ENCODE measurements at regions not wholly inside any gene's neighbourhood (a gene's known extent, or its start where the extent isn't known, plus 50 kb on each side); places are given as distances from the start of the nearest gene placed in this dataset.
"Not testable (repeated sequence)": the region's sequence is repeated elsewhere in the genome, so short reads cannot be mapped to it uniquely, and the experiment has no call there.

- peak in 1 of 2 experiments; percentile 24 for DNase-seq (ENCODE audit: low read depth in 2 of 2)
These were observed 446.7 kb upstream of the TENM3 start for GRCh38 chr4:181796502-181796901.

- DNase-seq (ENCODE audit: low read depth in 2 of 2), result no peak
These were observed 444.7 kb upstream of the TENM3 start for GRCh38 chr4:181798536-181798935.

- DNase-seq (ENCODE audit: low read depth in 2 of 2), result no peak
These were observed 443.6 kb upstream of the TENM3 start for GRCh38 chr4:181799561-181800069.

GRCh38 chr4:181802207-181802606, 441.0 kb upstream of the TENM3 start:
- DNase-seq (ENCODE audit: low read depth in 2 of 2), result no peak

- DNase-seq (ENCODE audit: low read depth in 2 of 2), result no peak
These were observed 435.4 kb upstream of the TENM3 start for GRCh38 chr4:181807771-181808170.

GRCh38 chr4:181810711-181811110, 432.5 kb upstream of the TENM3 start:
- no peak for DNase-seq (ENCODE audit: low read depth in 2 of 2)

- not testable (repeated sequence) for DNase-seq (ENCODE audit: low read depth in 2 of 2)
These were observed 431.7 kb upstream of the TENM3 start for GRCh38 chr4:181811550-181811949.

- peak in 1 of 2 experiments; percentile 26 for DNase-seq (ENCODE audit: low read depth in 2 of 2)
These were observed 423.3 kb upstream of the TENM3 start for GRCh38 chr4:181819946-181820345.

- no peak for DNase-seq (ENCODE audit: low read depth in 2 of 2)
These were observed 422.6 kb upstream of the TENM3 start for GRCh38 chr4:181820553-181820952.

- no peak for DNase-seq (ENCODE audit: low read depth in 2 of 2)
These were observed 421.9 kb upstream of the TENM3 start for GRCh38 chr4:181821039-181822004.

- DNase-seq (ENCODE audit: low read depth in 2 of 2), result no peak
These were observed 421.2 kb upstream of the TENM3 start for GRCh38 chr4:181822005-181822375.

GRCh38 chr4:181823183-181823582, 420.0 kb upstream of the TENM3 start:
- DNase-seq (ENCODE audit: low read depth in 2 of 2), result no peak

- DNase-seq (ENCODE audit: low read depth in 2 of 2), result no peak
These were observed 419.6 kb upstream of the TENM3 start for GRCh38 chr4:181823645-181824044.

GRCh38 chr4:181825564-181825963, 417.6 kb upstream of the TENM3 start:
- DNase-seq (ENCODE audit: low read depth in 2 of 2), result no peak

GRCh38 chr4:181827246-181827645, 416.0 kb upstream of the TENM3 start:
- no peak for DNase-seq (ENCODE audit: low read depth in 2 of 2)

GRCh38 chr4:181830404-181831035, 412.7 kb upstream of the TENM3 start:
- no peak for DNase-seq (ENCODE audit: low read depth in 2 of 2)

- DNase-seq (ENCODE audit: low read depth in 2 of 2), result no peak
These were observed 409.1 kb upstream of the TENM3 start for GRCh38 chr4:181834071-181834470.

- no peak for DNase-seq (ENCODE audit: low read depth in 2 of 2)
These were observed 407.9 kb upstream of the TENM3 start for GRCh38 chr4:181835348-181835747.

- no peak for DNase-seq (ENCODE audit: low read depth in 2 of 2)
These were observed 404.9 kb upstream of the TENM3 start for GRCh38 chr4:181838253-181838652.

GRCh38 chr4:181843797-181844196, 399.4 kb upstream of the TENM3 start:
- not testable (repeated sequence) for DNase-seq (ENCODE audit: low read depth in 2 of 2)

- DNase-seq (ENCODE audit: low read depth in 2 of 2), result no peak
These were observed 397.6 kb upstream of the TENM3 start for GRCh38 chr4:181845617-181846016.

- no peak for DNase-seq (ENCODE audit: low read depth in 2 of 2)
These were observed 396.3 kb upstream of the TENM3 start for GRCh38 chr4:181846934-181847333.

GRCh38 chr4:181848357-181848756, 394.8 kb upstream of the TENM3 start:
- DNase-seq (ENCODE audit: low read depth in 2 of 2), result no peak
